Uterus (tissue), 2 donors: ENCODE measurements at regions not wholly inside any gene's neighbourhood (a gene's known extent, or its start where the extent isn't known, plus 50 kb on each side); places are given as distances from the start of the nearest gene placed in this dataset.

Experiments used
- CTCF ChIP-seq, 4 experiments: fragments of 200-600 bp in 2 of 4; fragments of 450-650 bp in 2 of 4; sonication (generic) in 2 of 4; IDR thresholded peaks; one replicate each; pipeline ENCODE4 v1.5.1; 2016 to 2019; ENCODE audit warnings: antibody characterized with exemption in 4 of 4, mild to moderate bottlenecking in 2 of 4, moderate library complexity in 1 of 4
- POLR2A ChIP-seq, 2 donors: fragments of 450-650 bp; IDR thresholded peaks; one replicate each; pipeline ENCODE4 v1.6.1; 2016; ENCODE audit warnings: antibody characterized with exemption in 2 of 2, mild to moderate bottlenecking in 1 of 2, moderate library complexity in 1 of 2

- TF ChIP-seq CTCF (IDR thresholded peaks at IDR 0.05) (no peak), POLR2A (IDR thresholded peaks at IDR 0.05) (no peak)
These were observed 123.6 kb upstream of the GAP43 start for GRCh38 chr3:115499666-115500065.
